ENCODE measurements at regions not wholly inside any gene's neighbourhood (a gene's known extent, or its start where the extent isn't known, plus 50 kb on each side); places are given as distances from the start of the nearest gene placed in this dataset.

DNA sequence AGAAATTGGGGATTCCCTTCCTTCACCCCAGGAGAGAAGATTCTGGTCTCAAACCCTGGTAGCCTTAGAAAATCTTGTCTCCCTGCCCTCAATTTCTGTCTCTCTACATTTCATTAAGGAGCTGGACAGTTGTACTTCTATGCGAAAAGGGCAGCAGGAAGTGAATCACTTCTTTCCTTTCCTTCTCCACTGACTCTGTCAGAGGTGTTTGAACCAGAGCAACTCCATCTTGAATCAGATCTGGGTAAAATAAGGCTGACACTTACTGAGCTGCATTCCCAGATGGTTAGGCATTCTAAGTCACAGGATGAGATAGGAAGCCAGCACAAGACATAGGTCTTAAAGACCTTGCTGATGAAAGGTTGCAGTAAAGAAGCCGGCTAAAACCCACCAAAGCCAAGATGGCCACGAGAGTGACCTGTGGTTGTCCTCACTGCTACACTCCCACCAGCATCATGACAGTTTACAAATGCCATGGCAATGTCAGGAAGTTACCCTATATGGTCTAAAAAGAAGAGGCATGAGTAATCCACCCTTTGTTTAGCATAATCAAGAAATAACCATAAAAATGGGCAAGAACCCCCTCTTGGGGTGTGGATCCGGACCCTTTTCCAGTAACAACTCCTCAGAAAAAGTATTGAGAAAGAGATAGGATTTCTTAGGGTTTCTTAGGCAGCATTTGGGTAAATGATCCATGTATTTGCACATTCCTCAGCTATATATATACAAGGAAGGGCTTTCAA lies 95.8 kb upstream of the PLCB4 start:
- no peak overlapping the region for H3K4me3 ChIP-seq (ENCODE audit: low read length)
- no peak for DNase-seq
- no peaks in the 10 kb centered on the region for H3K9me3 ChIP-seq (ENCODE audit: control insufficient read depth, low read length)
- no peak overlapping the region for H3K4me3 Mint-ChIP-seq
- no peak for TF ChIP-seq CTCF (conservative IDR thresholded peaks at IDR 0.05)
- no peaks in the 10 kb centered on the region for H3K36me3 Mint-ChIP-seq (ENCODE audit: low read depth)
- no peaks in the 10 kb centered on the region for H3K36me3 ChIP-seq (ENCODE audit: control insufficient read depth, insufficient read depth, low read length)
- no peaks in the 10 kb centered on the region for H3K27me3 Mint-ChIP-seq (ENCODE audit: insufficient read depth)
- no peaks in the 10 kb centered on the region for H3K4me1 ChIP-seq (ENCODE audit: control insufficient read depth, insufficient read depth, low read length)
- H3K9me3 Mint-ChIP-seq: peaks cover 4% of the 10 kb centered on the region
- H3K27me3 ChIP-seq (ENCODE audit: control insufficient read depth, insufficient read depth, low read length, poor library complexity, severe bottlenecking): no peaks in the 10 kb centered on the region
- no peaks in the 10 kb centered on the region for H3K4me1 Mint-ChIP-seq
- H3K27ac Mint-ChIP-seq: no peak overlapping the region
- no peak overlapping the region for H3K9ac ChIP-seq (ENCODE audit: extremely low read depth, low read length, poor library complexity, severe bottlenecking)
- H3K27ac ChIP-seq (ENCODE audit: low read depth, low read length): no peak overlapping the region
- 73 to 81% methylated on average over 4 of the region's 4 CpGs for WGBS, 2 experiments (ENCODE audit: insufficient coverage in 1 of 2, insufficient read length in 1 of 2)

GRCh38 chr20:8974009-8974708 lies 94.7 kb upstream of the PLCB4 start:
- 25 to 59% methylated on average over 1 to 2 of the region's 2 CpGs for WGBS, 2 experiments (ENCODE audit: insufficient coverage in 1 of 2, insufficient read length in 1 of 2)

GRCh38 chr20:8981482-8981881 lies 87.4 kb upstream of the PLCB4 start:
- H3K9ac ChIP-seq (ENCODE audit: extremely low read depth, low read length, poor library complexity, severe bottlenecking): no peak overlapping the region
- H3K27ac ChIP-seq (ENCODE audit: low read depth, low read length): no peak overlapping the region
- Mint-ChIP-seq H3K4me1 (no peaks in the 10 kb centered on the region), H3K27me3 (ENCODE audit: insufficient read depth) (no peaks in the 10 kb centered on the region), H3K36me3 (ENCODE audit: low read depth) (no peaks in the 10 kb centered on the region), H3K4me3 (no peak overlapping the region), H3K27ac (no peak overlapping the region), H3K9me3 (no peaks in the 10 kb centered on the region)
- 94 to 96% methylated on average over 2 to 5 of the region's 5 CpGs for WGBS, 2 experiments (ENCODE audit: insufficient coverage in 1 of 2, insufficient read length in 1 of 2)
- no peaks in the 10 kb centered on the region for H3K36me3 ChIP-seq (ENCODE audit: control insufficient read depth, insufficient read depth, low read length)
- no peaks in the 10 kb centered on the region for H3K27me3 ChIP-seq (ENCODE audit: control insufficient read depth, insufficient read depth, low read length, poor library complexity, severe bottlenecking)
- no peaks in the 10 kb centered on the region for H3K4me1 ChIP-seq (ENCODE audit: control insufficient read depth, insufficient read depth, low read length)
- no peak overlapping the region for H3K4me3 ChIP-seq (ENCODE audit: low read length)
- no peaks in the 10 kb centered on the region for H3K9me3 ChIP-seq (ENCODE audit: control insufficient read depth, low read length)
- no peak for TF ChIP-seq CTCF (conservative IDR thresholded peaks at IDR 0.05)
- DNase-seq: no peak

More at GRCh38 chr20:8974009-8974708, 94.7 kb upstream of the PLCB4 start:
- DNase-seq: no peak
- H3K36me3 ChIP-seq (ENCODE audit: control insufficient read depth, insufficient read depth, low read length): no peaks in the 10 kb centered on the region
- Mint-ChIP-seq H3K4me1 (no peaks in the 10 kb centered on the region), H3K36me3 (ENCODE audit: low read depth) (no peaks in the 10 kb centered on the region), H3K9me3 (no peaks in the 10 kb centered on the region), H3K4me3 (no peak overlapping the region), H3K27ac (no peak overlapping the region), H3K27me3 (ENCODE audit: insufficient read depth) (no peaks in the 10 kb centered on the region)
- no peak for TF ChIP-seq CTCF (conservative IDR thresholded peaks at IDR 0.05)
- H3K4me1 ChIP-seq (ENCODE audit: control insufficient read depth, insufficient read depth, low read length): no peaks in the 10 kb centered on the region
- no peak overlapping the region for H3K9ac ChIP-seq (ENCODE audit: extremely low read depth, low read length, poor library complexity, severe bottlenecking)
- H3K27me3 ChIP-seq (ENCODE audit: control insufficient read depth, insufficient read depth, low read length, poor library complexity, severe bottlenecking): no peaks in the 10 kb centered on the region
- H3K9me3 ChIP-seq (ENCODE audit: control insufficient read depth, low read length): no peaks in the 10 kb centered on the region
- H3K4me3 ChIP-seq (ENCODE audit: low read length): no peak overlapping the region
- no peak overlapping the region for H3K27ac ChIP-seq (ENCODE audit: low read depth, low read length)
